ENCODE measurements at regions not wholly inside any gene's neighbourhood (a gene's known extent, or its start where the extent isn't known, plus 50 kb on each side); places are given as distances from the start of the nearest gene placed in this dataset.

DNA sequence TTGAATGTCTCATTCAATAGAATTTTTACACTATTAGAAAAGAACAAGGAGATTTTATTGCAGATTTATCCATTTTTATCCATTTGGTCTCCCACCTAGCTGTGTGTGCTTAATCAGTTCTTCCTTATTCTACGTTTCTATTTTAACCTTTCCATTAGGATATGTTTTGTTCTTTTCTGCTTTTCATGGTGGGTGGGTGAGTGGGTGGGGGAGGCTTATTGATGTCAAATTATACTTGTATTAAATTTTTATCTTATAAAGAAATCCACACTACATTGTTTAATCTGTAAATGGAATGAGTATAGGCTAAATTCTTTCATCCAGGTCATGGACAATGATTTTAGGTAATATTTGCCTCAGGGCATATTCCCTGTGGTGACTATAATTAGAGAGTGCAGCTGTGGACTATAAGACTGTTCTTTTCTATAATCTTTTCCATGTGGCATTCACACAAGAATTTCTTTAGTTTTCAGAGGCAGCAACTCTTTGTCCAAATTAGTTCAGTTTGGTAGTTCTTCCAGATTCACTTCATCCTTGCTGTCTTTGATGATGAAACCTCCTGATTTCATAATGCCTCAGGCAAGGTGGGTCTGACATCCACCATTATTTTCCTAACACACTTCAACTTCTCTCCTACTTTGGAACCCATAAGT is 2451.8 kb downstream of the PCDH7 start:
- DNase-seq: no peak

DNA sequence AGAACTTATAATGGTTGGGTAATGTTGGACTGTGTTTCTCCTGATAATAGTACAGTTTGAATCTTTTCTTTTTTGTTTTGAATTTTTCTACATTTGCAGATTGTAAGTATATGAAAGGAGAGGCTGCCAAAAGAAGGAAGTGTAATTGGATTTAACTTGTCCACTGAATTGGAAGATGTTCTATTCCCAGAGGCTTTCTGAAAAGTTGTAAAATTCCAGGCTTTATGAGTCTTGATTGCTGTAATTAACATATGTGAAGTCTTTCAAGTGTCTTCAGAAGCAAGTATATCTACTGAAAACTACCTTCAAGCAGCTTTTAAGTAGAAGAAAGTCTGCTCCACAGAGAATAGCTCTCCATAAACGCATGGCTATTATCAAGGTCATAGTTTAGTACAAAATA is 2456.4 kb downstream of the PCDH7 start:
- no peak for DNase-seq

DNA sequence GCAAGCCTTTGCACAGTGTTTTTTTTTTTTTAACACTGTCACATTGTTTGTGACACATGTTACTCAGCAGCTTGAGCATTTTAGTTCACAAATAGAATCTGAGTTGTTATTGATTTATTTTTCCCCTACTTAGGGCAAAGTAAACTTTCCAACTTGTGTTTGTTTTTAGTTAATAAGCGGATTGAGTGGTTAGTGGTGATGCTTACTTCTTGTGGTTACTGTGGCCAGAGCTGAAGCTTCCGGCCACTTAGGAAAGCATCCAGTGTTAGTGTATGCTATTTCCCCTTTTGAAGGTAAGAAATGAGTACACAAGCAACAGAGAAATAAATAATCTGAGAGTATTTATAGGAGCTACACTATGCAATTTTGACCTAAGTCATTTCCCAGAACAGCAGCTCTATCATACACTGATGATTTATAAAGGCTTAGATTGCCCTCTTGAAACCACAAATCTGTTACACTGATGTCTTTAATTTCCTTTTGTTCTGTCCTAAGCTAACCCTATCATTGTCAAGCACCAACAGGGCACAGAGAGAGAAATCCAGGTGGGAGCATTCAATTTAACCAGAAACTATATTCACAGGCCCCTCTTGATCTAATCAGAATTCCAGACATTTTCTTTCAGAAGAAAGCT is 2464.6 kb downstream of the PCDH7 start:
- DNase-seq: no peak

DNA sequence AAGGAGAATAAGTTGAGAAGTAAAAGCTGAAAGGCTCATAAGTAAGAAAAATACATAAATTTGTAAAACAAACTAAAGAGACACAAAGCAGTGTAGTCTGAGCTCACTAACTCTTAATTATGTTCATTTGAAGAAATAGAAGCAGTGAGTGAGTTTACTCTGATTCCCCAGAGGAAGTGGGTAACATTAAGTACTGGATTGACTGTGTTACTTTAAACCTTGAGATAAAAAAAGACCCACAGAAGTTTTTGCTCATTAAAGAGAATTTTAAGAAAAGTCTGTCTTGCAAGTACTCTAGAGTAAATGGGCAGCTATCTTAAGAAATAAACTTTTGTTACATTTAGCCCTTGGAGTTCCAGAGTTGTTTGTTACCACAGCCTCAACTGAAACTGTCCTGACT is 2466.9 kb downstream of the PCDH7 start:
- DNase-seq: no peak

DNA sequence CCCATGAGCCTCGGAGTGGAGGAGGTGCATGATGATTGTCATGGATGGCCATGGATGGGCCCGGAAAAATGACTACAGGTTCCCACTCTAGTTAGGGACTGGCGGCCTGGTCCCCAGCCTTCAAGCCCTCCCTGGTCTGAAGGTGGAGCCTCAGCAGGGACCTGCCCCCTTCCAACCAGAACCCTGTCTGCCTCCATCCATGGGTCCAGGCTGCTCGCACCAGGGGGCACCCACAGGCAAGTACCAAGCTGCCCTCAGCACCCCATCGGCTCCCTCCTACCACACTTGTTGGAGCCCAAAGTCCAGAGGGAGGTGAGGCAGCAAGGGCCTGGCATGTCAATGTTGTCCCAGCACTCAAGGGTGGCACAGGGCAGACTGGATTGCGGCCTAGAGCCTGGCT is 2468.6 kb downstream of the PCDH7 start:
- no peak for DNase-seq

DNA sequence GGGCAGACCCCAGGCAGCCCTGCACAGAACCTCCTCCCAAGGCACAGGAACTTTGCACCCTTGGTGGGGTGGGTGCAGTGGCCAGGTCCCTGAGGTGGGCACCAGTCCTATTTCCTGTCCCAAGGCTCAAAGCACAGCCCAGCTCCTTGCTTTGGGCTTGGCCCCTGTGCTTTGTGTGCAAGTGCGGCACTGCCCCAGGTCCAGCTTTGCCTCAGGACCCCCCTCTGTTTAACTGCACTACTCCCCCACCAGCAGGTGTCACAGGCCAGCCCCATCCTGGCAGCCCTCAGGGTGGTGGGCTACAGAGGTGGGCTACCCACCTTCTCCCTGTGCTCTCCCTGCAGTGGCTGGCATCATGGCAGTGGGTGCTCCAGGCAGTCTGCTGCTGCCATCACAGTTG is 2469.0 kb downstream of the PCDH7 start:
- no peak for DNase-seq

DNA sequence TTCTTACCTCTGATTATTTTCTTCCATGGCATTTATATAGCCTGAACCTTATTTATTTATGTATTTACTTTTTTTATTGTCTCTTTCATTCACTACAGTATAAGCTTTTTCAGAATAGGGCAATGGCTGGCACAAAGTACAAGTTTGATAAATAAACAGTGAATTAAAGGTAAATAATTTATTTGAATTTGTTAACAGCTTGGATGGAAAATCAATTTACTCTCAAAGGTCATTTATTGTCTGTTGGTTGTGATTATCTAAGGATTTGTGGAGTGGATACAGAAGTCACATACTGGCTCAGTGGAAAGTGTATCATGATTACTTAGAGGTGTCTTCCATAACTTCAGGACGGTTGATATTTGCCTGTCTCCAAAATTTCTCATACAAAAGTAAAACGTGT is 2472.9 kb downstream of the PCDH7 start:
- no peak for DNase-seq

DNA sequence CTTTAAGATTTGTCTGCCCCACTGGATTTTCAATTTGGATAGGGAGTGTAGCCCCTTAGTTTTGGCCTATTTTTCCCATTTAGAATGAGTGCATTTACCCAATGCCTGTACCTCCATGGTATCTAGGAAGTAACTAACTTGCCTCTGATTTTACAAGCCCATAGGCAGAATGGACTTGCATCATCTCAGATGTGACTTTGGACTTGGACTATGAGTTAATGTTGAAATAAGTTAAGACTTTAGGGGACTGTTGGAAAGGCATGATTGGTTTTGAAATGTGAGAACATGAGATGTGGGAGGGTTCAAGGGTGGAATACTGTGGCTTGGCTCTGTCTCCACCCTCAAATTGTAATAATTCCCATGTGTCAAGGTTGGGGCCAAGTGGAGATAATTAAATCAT is 2480.2 kb downstream of the PCDH7 start:
- no peak for DNase-seq

DNA sequence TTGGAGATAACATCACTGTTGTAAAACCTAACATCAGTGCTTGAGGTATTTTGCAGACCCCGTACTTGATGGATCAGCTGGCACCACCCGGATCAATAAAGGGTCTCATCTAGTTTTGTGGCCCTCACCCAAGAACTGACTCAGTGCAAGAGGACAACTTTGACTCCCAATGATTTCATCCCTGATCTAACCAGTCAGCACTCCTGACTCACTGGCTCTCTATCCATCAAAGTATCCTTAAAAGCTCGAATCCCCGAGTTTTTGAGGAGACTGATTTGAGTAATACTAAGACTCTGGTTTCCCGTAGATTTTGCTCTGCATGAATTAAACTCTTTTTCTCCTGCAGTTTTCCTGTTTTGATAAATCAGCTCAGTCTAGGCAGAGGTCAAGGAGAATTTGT is 2498.1 kb downstream of the PCDH7 start:
- no peak for DNase-seq

DNA sequence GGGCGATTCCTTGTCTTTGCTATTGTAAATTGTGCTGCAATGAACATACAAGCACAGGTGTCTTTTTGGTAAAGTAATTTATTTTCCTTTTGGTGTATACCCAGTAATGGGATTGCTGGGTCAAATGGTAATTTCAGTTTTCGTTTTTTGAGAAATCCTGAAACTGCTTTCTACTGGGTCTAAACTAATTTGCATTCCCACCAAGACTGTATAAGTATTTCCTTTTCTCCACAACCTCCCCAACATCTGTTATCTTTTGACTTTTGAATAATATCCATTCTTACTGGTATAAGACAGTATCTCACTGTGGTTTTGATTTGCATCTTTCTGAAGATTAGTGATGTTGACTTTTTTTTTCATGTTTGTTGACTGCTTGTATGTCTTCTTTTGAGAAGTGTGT is 2506.0 kb downstream of the PCDH7 start:
- no peak for DNase-seq

DNA sequence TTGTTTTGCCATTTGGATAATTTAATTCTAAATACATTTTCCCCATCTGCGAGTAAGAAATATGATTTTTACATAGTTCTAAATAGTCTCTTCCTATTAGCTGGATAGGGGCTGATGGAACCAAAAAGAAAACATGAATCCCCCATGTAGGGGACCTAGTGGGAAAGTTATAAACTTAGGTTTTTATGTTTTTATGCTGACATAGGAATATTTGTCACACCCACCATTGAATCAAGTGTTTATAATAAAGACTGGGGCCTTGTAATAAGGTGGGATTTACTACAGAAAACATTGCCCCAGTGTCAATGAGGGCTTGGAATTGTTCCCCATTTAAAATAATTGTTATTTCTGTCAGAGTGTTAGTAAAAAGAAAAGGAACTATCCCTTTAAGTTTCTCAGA is 2506.6 kb downstream of the PCDH7 start:
- no peak for DNase-seq

DNA sequence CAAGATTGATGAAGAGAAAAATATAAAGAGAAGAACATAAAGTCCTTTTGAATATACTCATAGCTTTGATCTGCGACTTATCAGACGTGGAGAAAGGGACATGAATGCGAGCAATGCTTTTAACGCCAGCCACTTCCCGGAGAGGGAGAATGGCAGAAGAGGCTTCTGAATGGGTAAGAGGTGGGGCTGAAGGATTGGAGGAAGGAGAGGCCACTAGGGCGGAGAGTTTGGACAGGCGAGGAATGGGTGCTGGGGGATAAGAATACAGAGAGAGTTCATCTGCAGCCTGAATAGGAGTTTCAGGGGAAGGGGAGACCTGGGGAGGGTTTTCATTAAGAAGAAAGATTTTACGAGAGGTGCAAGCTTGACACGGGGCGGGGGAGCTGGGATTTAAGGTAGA is 2534.9 kb downstream of the PCDH7 start:
- no peak for DNase-seq

DNA sequence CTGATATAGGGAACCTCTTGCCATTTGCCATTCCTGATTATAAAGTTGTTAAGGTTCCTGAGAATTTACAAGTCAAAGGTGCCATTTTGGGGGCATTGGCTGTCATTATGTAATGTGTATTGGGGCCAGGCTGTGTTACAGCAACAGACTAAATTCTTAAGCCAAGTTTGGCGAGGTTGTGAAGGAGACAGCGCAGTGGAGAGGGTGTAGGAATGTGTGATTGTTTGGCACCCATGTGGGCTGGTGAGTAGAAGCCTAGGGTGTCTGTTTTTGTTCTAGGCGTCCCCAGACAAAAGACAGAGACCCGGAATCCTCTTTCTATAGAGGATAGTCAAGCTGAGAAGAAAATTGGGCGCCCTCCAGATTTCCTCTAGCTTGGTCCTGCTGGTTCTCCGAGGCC is 2535.3 kb downstream of the PCDH7 start:
- no peak for DNase-seq

DNA sequence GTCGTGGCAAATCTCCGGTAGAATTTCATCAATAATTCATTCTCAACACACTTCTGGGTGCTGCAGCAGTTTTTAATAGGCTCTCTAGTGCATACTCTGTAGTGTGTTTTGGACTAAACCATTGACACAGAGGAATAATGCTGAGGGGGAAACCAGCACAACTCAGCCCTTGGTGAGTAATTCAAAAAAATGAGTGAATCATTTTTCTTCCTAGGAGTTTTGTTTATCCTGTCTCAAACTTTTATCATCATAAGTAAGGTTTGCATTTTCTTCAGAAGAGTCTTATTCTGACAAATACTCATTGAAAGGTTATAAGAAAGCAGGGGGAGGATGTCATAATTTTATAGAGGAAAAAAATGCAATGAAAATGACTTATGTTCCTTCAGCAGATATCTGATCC is 2542.7 kb downstream of the PCDH7 start:
- DNase-seq: no peak

DNA sequence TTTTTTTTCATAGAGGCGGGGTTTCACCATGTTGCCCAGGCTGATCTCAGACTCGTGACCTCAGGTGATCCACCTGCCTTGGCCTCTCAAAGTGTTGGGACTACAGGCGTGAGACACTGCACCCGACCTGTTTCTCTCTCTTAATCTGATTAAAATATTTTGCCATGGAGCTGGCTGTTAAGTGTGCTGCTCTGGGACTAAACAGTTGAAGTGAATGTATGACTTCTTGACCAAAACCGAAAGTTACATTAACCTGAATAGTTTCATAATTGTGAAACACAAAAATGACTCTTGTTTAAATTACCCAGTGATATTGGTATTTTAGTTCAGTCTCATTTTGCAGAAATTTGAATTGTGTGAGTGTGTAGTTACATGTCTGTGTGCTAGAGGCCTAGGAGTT is 2548.6 kb downstream of the PCDH7 start:
- no peak for DNase-seq

DNA sequence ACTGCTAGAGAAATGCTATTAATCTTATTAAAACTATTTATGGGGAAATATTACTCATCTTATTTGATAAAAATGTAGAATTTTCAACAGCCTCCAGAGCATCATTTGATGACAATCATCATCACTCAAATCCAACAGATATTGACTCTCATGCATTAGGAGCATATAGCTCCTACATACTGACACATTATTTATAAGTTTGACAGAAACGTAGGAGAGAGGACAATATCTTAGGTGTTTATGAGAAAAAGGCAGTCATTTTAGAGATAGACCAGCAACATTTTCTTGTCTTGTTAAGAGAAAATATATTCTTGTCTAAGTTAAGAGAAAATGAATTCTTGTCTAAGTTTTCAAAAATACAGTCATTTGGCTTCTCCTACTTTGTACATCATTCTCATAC is 2550.2 kb downstream of the PCDH7 start:
- no peak for DNase-seq

DNA sequence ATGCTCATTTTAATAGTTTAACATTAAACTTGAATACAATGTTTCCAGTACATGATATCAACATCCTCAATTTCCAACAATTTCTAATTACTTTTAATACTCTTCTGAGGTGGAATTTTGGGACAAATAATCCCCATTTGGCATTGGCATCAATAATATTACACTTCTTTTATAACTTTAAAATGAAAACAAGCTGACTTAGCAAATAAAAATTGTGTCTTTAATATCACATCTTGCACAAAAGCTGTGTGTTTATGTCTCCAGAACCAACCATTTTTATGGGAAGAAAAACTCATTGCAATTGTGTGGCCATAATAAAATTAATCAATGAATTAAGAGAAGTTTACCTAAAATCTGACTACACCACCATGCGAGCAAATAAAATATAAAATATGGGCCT is 2552.6 kb downstream of the PCDH7 start:
- DNase-seq: no peak

DNA sequence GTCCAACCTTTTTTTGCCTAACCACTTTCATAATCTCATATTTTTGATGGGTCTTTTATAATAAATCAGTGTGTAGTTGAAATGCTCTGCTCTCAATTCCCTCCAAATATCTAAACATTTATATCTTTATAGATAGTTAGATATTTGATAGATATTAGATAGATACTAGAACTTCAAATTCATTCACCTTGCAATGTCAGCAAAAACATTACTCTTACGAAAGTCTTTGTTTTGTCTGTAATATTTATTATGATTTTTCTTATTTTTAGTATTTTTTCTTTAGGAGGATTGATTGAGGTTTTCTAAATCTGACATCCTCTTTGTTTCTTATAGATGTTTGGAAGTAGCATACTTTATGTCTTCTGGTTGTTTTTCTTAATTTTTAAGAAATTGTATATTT is 2563.6 kb downstream of the PCDH7 start:
- no peak for DNase-seq

DNA sequence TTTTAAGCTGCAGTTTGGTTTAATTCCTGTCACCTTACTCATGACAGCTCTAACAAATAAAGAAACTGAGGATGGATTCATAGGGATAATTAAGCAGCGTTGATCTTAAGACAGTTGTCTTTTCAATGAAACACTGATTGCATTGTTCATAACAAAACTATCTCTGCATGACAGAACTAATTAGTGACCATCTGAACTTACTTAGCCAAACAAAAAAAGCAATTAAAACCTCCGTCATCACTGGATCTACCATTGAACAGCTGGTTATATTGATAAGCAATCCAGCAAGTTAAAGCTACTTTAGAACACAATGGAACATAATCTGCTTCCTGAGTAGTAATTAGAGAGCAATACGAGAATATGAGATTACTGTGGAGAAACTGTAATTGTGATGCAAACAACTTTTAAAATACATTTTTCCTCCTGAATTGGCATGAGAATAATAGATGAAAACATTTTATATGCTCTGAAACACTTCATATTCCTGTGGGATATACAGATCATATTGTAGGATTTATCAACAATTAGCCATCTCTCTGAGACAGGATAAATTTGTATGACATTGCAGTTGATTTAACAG is 2576.8 kb downstream of the PCDH7 start:
- DNase-seq: no peak

DNA sequence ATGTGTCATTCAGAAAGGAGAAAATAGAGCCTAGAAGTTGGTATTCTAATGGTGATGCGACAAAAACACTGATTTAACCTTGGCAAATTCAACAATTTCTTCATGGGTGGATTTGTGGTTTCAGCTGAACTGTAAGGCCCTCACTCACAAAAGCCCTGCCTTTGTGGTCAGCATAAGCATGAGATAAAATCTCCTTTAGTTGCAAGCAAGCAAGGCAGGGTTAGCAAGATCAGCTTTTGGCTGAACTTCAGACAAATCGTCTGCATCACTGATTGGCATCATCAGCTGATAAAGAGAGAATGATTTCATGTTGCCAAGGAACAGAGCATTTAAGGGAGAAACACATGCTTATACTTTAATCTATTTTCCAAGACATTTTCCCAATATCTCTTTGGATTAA is 2582.2 kb downstream of the PCDH7 start:
- DNase-seq: no peak

DNA sequence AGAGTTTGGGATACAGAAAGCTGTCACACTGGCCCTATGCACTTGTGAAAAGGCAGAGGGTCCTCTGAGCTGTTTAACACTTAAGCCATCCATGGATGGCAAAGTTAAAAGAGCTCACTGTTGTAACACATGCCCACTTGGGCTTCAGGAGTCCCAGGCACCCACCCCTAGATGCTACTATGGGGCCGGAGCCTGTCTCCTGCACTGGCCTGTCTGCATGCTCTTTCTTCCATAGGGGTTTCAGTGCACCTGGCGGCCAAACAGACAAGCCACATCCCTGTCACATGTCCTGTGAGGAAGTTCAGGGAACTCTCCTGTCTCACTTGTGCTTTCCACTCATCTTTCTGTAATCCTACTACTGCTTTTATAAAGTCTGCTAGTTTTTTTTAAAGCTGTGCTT is 2586.0 kb downstream of the PCDH7 start:
- no peak for DNase-seq

DNA sequence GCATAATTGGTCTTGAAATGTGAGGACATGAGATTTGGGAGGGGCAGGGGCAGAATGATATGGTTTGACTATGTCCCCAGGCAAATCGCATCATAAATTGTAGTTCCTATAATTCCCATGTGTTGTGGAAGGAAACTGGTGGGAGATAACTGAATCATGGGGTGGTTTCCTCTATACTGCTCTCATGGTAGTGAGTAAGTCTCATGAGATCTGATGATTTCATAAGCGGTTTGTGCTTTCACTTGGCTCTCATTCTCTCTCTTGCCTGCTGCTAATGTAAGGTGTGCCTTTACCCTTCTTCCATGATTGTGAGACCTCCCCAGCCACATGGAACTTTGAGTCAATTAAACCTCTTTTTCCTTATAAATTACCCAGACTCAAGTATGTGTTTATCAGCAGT is 2595.9 kb downstream of the PCDH7 start:
- DNase-seq: no peak

DNA sequence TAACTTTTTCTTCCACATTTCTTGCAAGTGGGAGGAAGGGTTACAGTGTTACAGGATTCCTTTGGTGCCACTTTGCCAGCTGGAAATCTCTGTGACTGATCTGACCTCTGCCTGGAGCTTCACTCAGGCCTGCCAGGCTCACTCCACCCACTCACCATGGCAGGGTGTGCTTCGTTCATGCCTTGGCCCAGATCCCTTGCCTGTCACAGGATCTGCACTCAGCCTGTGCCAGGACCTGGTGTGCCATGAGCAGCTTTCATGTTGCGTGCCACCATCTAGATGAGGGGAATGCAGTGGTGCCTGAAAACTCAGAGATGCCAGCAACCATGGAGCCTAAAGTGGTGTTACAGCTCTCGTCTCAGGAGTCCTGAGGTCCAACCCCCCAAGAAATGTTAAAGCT is 2596.4 kb downstream of the PCDH7 start:
- no peak for DNase-seq

DNA sequence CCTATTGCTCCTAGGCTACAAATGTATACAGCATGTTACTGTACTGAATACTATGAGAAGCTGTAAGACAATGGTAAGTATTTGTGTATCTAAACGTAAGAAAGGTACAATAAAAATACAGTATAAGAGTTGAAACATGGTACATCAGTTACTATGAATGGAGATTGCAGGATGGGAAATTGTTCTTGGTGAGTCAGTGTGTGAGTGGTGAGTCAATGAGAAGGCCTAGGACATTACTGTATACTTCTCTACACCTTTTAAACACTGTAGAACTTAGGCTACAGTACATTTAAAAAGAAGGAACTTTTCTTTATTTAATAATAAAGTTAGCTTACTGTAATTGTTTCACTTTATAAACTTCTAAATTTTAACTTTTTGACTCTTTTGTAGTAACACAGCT is 2603.2 kb downstream of the PCDH7 start:
- DNase-seq: no peak

DNA sequence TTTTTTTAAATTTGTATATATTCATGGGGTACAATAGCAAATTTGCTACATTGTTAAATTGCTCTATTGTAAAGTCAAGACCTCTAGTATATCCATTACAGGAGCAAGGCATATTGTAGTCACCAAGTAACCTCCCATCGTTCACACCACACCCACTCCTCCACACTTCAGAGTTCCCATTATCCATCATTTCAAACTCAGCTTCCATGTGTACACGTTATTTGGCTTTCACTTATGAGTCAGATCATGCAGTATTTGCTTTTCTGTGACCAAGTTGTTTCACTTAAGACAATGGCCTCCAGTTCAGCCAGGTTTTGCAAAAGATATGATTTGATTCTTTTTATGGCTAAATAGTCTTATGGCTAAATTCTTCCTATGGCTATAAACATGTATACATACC is 2614.2 kb downstream of the PCDH7 start:
- DNase-seq: no peak
